DMS114 treated with DMSO at 0.1 percent for 48 hours (cell line): ENCODE measurements at regions not wholly inside any gene's neighbourhood (a gene's known extent, or its start where the extent isn't known, plus 50 kb on each side); places are given as distances from the start of the nearest gene placed in this dataset.

Source experiments
- DNase-seq: peaks from one replicate; lab custom pipeline; 2025; ENCODE audit not compliant: unreplicated experiment; lab: John Stamatoyannopoulos, UW

- no peak for DNase-seq
These were observed 342.6 kb upstream of the CDH6 start for GRCh38 chr5:30850866-30851265.

GRCh38 chr5:30849931-30850710 is 343.4 kb upstream of the CDH6 start:
- DNase-seq = no peak

- no peak for DNase-seq
These were observed 347.3 kb upstream of the CDH6 start for GRCh38 chr5:30846171-30846570.

GRCh38 chr5:30845194-30845593 is 348.3 kb upstream of the CDH6 start:
- no peak for DNase-seq

GRCh38 chr5:30843541-30843940 is 349.9 kb upstream of the CDH6 start:
- no peak for DNase-seq

- DNase-seq = no peak
These were observed 353.5 kb upstream of the CDH6 start for GRCh38 chr5:30839956-30840355.

GRCh38 chr5:30838936-30839496 is 354.5 kb upstream of the CDH6 start:
- no peak for DNase-seq

GRCh38 chr5:30832519-30832918 is 361.0 kb upstream of the CDH6 start:
- no peak for DNase-seq

GRCh38 chr5:30831605-30832004 is 361.9 kb upstream of the CDH6 start:
- no peak for DNase-seq

- DNase-seq = no peak
These were observed 362.4 kb upstream of the CDH6 start for GRCh38 chr5:30831123-30831522.

GRCh38 chr5:30811298-30811697 is 382.2 kb upstream of the CDH6 start:
- no peak for DNase-seq

- DNase-seq = no peak
These were observed 383.6 kb upstream of the CDH6 start for GRCh38 chr5:30809933-30810332.

- no peak for DNase-seq
These were observed 384.5 kb upstream of the CDH6 start for GRCh38 chr5:30808996-30809395.

- DNase-seq = no peak
These were observed 388.6 kb upstream of the CDH6 start for GRCh38 chr5:30804739-30805505.

GRCh38 chr5:30802961-30803705 is 390.4 kb upstream of the CDH6 start:
- no peak for DNase-seq

- no peak for DNase-seq
These were observed 411.8 kb upstream of the CDH6 start for GRCh38 chr5:30781643-30782042.

GRCh38 chr5:30768056-30768690 is 425.3 kb upstream of the CDH6 start:
- no peak for DNase-seq

GRCh38 chr5:30765706-30766105 is 427.8 kb upstream of the CDH6 start:
- no peak for DNase-seq

- no peak for DNase-seq
These were observed 428.3 kb upstream of the CDH6 start for GRCh38 chr5:30765227-30765626.

- DNase-seq = no peak
These were observed 428.8 kb upstream of the CDH6 start for GRCh38 chr5:30764704-30765103.

- DNase-seq = no peak
These were observed 433.8 kb upstream of the CDH6 start for GRCh38 chr5:30759731-30760130.
